SK-N-SH treated with all-trans-retinoic acid at 6 μM for 48 hours (cell line): ENCODE measurements at regions not wholly inside any gene's neighbourhood (a gene's known extent, or its start where the extent isn't known, plus 50 kb on each side); places are given as distances from the start of the nearest gene placed in this dataset.
"Not testable (repeated sequence)": the region's sequence is repeated elsewhere in the genome, so short reads cannot be mapped to it uniquely, and the experiment has no call there.

Experiments
- ARNTL ChIP-seq: fragments of 450-650 bp; formaldehyde crosslinking; IDR thresholded peaks from 2 replicates; pipeline ENCODE4 v1.5.0; 2020; ENCODE audit warnings: low read depth, mild to moderate bottlenecking, moderate library complexity, borderline replicate concordance
- CSRNP3 ChIP-seq: fragments of 250-450 bp; sonication (Bioruptor Pico); IDR thresholded peaks from 2 replicates; pipeline ENCODE4 v1.5.1; 2021; ENCODE audit warnings: mild to moderate bottlenecking, moderate library complexity
- PATZ1 ChIP-seq: fragments of 250-450 bp; sonication (Bioruptor Pico); IDR thresholded peaks from 2 replicates; pipeline ENCODE4 v1.8.0; 2020; ENCODE audit warnings: mild to moderate bottlenecking, moderate library complexity, borderline replicate concordance
- POU6F1 ChIP-seq: fragments of 250-450 bp; sonication (Bioruptor Pico); IDR thresholded peaks from 2 replicates; pipeline ENCODE4 v1.8.0; 2021; ENCODE audit warnings: low read depth, mild to moderate bottlenecking, moderate library complexity, borderline replicate concordance
- TOX ChIP-seq: fragments of 250-450 bp; sonication (Bioruptor Pico); IDR thresholded peaks from 2 replicates; pipeline ENCODE4 v1.8.0; 2021; ENCODE audit warnings: mild to moderate bottlenecking, moderate library complexity, borderline replicate concordance
- TSHZ2 ChIP-seq: fragments of 250-450 bp; sonication (Bioruptor Pico); IDR thresholded peaks from 2 replicates; pipeline ENCODE4 v1.5.0; 2020; ENCODE audit warnings: mild to moderate bottlenecking, moderate library complexity
- ZFP30 ChIP-seq: fragments of 450-650 bp; formaldehyde crosslinking; IDR thresholded peaks from 2 replicates; pipeline ENCODE4 v1.5.0; 2022; ENCODE audit warnings: mild to moderate bottlenecking, moderate library complexity
- ZNF565 ChIP-seq: fragments of 450-650 bp; formaldehyde crosslinking; conservative IDR thresholded peaks from 2 replicates; pipeline ENCODE4 v1.5.0; 2020; ENCODE audit warnings: low read depth, mild to moderate bottlenecking, moderate library complexity
- ZNF70 ChIP-seq: fragments of 450-650 bp; formaldehyde crosslinking; IDR thresholded peaks from 2 replicates; pipeline ENCODE4 v1.5.0; 2020; ENCODE audit warnings: mild to moderate bottlenecking, moderate library complexity
- ZNF8 ChIP-seq: fragments of 450-650 bp; formaldehyde crosslinking; IDR thresholded peaks from 2 replicates; pipeline ENCODE4 v1.5.0; 2020; ENCODE audit warnings: mild to moderate bottlenecking, moderate library complexity

GRCh38 chr13:76279766-76280165, 606.4 kb downstream of the KCTD12 start:
- TF ChIP-seq TSHZ2; ZNF70 (CRISPR knock-in tag); ARNTL (CRISPR knock-in tag); POU6F1 (CRISPR knock-in tag); TOX (CRISPR knock-in tag); ZFP30 (CRISPR knock-in tag); CSRNP3; PATZ1 (CRISPR knock-in tag); ZNF565 (CRISPR knock-in tag); ZNF8: not testable (repeated sequence)
